GM23248 (cell line): ENCODE measurements at regions not wholly inside any gene's neighbourhood (a gene's known extent, or its start where the extent isn't known, plus 50 kb on each side); places are given as distances from the start of the nearest gene placed in this dataset.

Experiments
- EZH2 ChIP-seq: fragments of 200-600 bp; sonication (generic); IDR thresholded peaks from 2 replicates; pipeline ENCODE4 v1.6.1; 2018; ENCODE audit warnings: antibody characterized with exemption, mild to moderate bottlenecking; ENCODE audit not compliant: insufficient read depth, poor library complexity, severe bottlenecking
- EZH2phosphoT487 ChIP-seq: fragments of 200-600 bp; sonication (generic); IDR thresholded peaks from 2 replicates; pipeline ENCODE4 v1.6.1; 2018; ENCODE audit warnings: antibody characterized with exemption, moderate library complexity, mild to moderate bottlenecking, low read depth; ENCODE audit not compliant: insufficient read depth

DNA sequence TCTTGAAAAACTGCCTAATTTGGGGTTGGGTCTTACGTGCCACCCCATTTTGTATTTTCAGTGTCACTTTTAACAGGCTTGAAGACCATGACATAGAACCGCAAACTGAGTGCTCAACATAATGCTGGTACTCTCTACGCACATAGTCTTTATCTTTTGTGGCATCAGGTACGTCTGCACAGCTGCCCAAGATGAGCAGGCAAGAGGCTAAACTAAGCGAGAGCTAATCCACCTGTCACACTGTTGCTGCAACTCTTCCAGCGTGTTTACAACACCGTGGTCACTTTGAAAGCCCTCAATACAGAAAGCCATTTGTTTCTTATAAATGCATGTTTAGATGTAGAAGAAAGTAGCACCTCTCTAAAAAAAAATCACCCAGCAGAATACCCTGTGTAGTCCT lies 270.0 kb upstream of the TCF4 start:
- no peak for TF ChIP-seq EZH2
- TF ChIP-seq EZH2phosphoT487 = no peak
